Hematopoietic multipotent progenitor cell treated with erythropoietin and hydrocortisone succinate and interleukin-3 and kit ligand, for 8 days (in vitro differentiated cells): ENCODE measurements at regions not wholly inside any gene's neighbourhood (a gene's known extent, or its start where the extent isn't known, plus 50 kb on each side); places are given as distances from the start of the nearest gene placed in this dataset.

ENCODE experiments used
- DNase-seq: peaks from one replicate; pipeline ENCODE4 v3.0.0-alpha.2; 2015

DNA sequence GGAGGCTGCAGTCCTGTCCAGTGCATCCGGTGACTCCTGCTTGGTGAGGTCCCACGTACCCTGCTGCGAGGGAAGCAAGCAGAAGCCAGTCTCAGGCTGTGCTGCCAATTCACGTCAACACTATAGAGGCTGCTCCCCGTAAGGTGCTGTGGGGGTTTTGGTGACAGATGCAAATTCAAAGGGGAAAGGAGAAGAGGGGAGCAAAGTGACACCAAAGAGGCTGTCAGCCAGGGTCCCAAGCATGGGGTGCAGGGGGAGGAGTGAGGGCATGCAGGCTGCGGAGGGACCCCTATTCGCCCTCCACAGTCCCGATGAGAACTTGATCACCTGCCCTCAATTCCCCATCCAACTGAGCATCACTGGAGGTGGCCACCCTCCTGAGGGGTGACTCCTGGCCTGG lies 179.4 kb upstream of the HS6ST1 start:
- no peak for DNase-seq

GRCh38 chr2:128498589-128498988 lies 179.9 kb upstream of the HS6ST1 start:
- DNase-seq: no peak

- no peak for DNase-seq
These were observed 180.9 kb upstream of the HS6ST1 start for GRCh38 chr2:128499367-128500137.

GRCh38 chr2:128500138-128500800 lies 181.6 kb upstream of the HS6ST1 start:
- no peak for DNase-seq

DNA sequence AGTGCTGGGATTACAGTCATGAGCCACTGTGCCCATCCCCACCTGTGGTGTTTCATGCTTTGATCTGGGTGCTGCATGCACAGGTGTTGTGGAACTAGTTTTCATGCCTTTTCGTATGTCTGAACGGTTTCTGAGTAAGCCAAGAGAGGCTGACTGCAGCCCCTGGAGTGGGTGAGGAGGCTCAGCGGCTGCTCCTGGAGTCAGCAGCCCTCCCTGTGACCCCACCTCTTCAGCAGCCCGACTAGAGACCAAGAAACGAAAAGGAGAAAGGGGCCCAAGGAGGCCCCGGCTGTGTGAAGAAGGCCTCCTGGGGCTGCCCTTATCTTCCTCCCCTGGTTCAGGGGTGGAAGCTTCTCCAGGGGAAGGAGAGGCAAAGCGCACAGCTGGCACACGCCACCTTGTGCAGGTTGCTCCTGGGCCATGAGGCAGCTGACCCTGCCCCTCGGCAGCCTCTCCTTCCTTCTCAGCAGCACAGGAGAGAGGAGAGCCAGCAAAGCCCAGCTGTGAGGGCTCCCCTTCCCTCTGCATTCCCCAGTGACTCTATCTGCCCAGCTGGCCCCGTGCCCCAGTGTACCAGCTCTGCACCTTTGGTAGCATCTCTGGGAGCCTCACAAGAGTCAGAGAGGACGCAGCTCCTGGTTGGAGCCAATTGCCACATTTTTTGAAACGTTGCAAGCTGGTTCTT lies 182.5 kb upstream of the HS6ST1 start:
- no peak for DNase-seq

DNA sequence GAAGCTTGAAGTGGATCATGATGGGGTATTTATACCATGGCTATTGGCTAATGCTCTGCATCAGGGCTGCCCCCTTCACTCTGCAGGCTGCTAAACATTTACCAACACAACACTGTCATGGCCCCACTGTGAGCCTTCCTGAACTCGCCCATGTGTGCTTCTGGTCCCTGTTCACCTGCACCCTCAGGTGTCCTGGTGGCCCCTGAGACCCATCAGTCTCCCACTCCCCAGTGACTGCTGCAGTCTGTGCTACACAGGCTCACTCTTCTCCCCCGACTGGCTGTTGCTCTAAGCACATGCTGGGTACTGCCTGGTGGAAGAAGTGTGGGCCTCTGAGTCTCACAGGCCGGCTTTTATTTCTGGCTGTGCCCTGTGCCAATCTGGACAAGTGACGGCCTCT lies 183.0 kb upstream of the HS6ST1 start:
- DNase-seq: no peak

DNA sequence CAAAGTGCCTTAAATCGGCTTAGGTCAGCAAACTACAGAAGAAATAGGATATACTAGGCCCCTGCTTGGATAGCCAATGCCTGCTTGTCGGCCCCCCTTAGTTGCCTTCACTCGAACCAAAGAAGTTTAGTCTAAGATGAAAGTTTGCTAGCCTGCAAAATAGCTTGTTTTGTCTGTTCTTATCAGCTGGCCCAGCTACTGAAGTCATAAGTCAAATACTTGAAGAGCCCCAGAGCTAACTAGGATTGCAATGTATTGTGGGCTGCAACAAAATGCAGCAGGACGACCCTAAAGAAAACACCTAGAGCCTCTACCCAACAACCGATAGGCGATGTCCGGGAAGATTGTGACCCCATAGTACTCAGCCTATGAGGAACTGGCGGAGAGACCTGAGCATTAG lies 183.5 kb upstream of the HS6ST1 start:
- DNase-seq: no peak

- no peak for DNase-seq
These were observed 184.1 kb upstream of the HS6ST1 start for GRCh38 chr2:128502638-128503246.

DNA sequence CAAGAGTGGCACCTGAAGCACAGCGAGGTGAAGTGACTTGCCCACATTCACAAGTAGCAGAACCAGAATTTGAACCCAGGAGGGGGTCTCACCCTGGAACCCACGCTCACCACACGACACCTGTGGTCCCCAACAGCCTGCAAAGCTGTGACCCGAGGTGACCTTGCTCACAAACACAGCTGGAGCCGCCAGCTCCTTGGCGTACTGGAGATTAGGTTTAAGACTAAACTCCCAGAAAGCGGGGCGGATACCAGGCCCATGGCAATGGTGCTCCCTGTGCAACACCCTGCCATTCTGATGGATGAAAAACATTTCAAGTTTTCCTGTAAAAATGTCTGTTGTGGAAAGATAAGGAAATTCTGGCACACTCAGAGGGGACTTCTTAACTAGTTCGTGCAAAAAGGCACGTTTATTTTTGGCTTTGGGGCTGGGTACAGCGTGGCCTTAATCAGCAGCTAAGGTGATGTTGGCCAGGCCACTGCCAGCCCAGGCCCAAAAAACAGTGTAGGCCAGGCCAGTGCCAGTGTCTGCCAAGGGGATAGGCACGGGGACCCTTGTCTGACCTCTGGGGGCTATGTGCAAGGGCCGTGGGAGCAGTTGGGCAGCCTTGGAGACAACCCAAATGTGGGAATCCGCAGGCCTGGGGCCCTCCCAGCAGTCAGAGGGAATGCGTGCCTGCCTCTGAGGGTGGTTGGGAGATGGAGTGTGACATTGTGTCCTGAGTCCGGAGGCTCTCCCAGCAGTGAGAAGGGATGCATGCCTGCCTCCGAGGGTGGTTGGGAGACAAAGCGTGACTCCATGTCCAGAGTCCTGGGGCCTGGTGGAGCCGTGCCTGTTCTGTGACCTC lies 185.0 kb upstream of the HS6ST1 start:
- DNase-seq: peak; percentile 75

DNA sequence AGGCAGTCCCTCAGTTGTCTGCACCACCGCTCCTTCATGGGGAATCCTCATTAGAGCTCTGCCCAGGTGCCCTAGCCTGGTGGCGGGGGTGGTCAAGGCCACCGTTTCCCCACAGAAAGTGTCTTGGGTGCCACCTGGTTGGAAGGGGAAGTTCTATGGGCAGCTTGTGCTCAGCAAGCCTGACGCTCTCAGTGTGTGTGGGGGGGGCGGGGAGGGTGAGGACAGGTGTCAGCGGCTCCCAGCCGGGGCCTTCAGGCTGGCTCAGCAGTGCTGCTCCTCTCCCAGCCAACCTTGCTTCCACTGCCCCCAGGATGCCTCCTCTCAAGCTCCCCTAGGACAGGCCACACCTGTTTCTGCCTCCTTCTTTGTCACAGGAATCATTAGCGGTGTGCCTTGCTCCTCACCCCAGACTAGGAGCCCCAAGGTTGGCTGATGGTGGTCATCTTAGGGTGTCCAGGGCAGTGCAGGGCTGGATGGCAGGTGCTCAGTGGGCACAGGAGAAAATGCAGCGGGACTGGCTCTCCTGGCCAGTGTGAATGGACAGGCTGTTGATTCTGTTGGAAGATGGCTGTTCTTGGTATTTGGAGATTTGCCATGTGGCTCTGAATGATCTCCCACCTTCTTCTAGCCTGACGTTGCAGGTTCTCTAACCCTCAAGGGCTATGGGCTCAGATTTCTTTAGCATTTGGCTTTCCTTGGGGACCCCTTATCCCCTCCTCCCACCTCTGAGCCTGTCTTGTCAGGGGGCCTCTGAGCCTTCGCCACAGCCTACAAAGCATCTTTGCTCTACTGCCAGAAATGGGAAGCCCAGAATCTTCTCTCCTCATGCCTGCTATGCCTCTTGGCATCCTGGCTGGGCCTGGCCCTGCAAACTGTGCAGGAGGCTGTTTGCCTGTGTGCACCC lies 185.8 kb upstream of the HS6ST1 start:
- DNase-seq: no peak

DNA sequence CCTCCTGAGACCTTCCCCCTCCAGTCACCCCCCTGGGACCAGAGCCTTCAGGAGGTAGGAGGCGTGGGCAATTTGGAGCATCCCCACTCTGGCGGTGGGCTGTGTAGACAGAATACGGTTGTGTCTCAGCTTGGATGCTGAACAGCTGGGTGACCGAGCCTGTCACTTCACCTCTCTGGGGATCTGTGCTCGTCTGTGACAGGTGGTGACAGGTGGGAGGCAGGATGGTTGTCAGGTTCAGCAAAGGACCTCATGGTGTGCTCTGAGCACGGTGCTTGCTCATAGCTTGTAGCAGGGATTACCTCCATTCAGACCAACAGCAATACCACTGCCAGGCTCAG lies 186.5 kb upstream of the HS6ST1 start:
- no peak for DNase-seq

DNA sequence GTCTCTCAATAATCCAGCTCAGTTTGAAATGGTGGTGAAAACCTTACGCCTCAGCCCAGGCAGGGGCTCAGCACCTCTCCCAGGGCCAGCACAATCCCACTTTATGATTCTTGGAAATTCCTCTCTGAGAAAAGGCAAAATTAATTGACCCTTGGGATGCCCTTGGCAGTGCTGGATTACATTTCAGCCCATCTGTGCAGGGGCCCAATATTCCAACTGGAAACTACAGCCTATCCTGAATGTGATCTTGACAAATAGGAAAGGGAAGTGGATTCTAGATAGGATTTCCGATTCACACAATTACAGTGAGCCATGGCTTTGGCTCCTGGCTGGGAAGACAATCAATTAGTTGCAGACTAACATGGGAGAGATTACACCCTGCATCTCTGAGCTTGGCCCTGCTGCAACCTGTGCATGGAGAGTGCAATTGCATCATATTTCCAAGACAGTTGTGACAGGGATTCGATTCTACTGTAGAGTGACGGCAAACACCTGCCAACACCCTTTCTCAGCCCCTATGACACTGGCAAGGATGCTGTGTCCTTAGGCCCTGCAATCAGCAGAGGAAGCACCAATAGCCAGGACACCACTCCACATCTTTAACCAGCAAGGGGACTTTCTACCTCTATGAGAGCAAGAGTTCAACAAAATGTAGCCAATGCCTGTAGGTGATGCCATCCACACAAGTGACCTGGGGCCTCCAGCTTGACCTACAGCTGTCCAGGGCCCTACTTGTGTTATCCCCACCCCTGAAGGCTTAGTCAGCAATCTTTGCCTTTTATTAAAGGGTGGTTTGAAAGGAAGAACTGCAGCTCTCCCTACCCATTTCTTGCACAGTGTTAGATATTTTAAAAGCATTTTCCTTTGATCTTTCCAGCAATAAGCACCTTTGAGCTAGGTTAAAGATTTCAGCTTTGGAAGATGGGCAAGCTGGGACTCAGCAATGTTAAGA lies 187.2 kb upstream of the HS6ST1 start:
- DNase-seq: no peak

DNA sequence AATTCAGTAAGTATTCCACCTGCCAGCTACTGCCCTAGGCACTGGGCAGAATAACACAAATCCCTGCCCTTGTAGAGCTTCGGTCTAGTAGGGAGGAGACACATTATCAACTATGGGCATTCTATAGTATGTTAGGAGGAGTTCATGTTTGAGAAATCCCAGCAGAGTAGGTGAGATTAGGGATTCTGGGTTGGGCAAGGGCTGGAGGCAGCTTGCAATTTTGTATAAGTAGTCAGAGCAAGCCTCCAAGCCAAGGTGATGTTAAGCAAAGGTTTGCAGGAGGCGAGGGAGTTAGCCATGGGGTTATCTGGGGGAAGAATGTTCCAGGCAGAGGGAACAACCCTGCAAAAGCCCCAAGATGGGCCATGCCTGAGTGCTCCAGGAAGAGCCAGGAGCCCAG lies 187.9 kb upstream of the HS6ST1 start:
- no peak for DNase-seq

DNA sequence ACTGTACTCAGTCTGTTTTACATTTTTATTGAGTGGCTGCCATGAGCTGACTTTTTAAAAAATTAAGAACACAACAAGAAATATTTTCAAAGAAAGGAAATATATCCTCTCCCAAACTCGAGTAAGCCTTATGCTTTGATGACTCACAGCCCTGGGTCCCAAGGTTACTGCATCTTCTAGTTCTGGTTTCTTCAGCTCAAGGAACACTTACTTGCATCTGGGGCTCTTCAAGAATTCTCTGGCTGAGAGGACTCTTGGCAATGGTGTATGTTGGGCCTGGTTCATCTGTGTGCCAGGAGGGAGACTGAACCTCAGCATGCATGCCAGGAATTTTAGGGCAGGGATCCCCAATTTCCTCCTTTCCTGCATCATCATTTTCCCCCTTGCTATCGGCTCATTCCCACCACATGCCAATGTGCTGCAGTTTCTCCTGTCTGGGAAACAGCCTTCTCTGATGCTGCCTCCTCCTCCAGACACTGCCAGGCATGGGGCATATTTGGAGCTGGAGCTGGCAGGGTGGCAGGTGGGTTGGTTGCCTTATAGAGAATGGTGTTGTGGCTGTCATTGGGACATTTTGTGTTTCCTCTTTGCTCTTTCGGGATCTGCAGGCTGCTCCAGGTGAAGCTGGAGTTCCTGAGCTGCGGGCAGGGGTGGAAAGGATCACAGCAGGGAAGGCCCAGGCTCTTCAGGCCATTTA lies 192.2 kb upstream of the HS6ST1 start:
- no peak for DNase-seq

GRCh38 chr2:128511731-128512378 lies 193.2 kb upstream of the HS6ST1 start:
- DNase-seq: no peak

- DNase-seq: peak; percentile 52
These were observed 193.9 kb upstream of the HS6ST1 start for GRCh38 chr2:128512379-128513115.

DNA sequence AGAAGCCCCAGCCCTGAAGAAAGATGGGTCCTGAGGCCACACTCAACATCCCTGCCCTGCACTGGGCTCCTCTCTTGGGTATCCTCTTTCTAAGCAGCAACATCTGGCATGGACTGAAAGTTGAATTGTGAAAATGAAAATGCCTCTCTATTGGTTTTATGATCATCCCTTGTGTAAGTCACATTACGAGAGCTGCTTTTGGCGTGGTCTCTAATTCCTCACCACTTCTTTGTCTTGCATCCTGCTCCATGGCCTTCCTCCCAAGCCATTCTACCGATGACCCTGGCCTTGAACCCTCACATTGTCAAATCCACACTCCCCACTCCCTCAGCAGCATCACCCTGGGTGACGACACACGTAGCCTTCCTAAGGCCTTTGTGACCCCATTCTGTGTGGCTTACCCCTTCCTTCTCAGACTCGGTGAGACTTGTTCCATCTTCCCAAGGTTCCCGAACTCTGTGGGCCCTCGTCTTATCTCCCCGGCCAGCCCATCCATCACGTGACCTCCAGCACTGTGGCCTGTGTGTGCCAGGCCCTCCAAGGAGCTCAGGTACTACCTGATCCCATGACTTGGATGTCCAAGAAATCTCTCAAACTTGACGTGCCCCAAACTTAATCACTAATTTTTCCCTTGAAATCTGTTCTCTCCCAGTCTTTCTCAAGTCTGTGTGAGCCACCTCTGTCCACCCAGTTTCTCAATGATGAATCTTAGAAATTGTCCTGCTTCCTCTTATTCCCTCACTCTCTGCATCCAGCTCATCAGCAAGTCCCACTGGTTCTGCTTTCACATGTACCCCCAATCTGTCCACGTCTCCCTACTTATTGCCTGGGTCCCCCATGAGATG lies 194.7 kb upstream of the HS6ST1 start:
- DNase-seq: no peak

DNA sequence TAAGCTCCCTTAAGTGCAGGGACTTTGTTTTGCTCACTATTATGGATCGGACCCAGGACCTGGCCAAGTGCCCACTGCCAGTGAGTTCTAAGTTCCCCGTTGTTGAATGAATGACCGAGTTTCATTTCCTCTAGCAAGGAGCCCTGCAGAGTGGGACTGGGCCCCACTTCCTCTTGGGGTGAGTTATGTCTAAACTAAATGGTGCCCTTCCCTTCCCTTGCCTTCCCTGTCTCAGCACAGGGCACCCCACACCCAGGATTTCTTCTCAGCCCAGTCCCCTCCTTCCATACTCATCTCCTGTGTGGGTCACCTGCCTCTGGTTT lies 195.3 kb upstream of the HS6ST1 start:
- no peak for DNase-seq
